ENCODE measurements at regions not wholly inside any gene's neighbourhood (a gene's known extent, or its start where the extent isn't known, plus 50 kb on each side); places are given as distances from the start of the nearest gene placed in this dataset.

GRCh38 chr5:173711466-173711865 lies 95.0 kb upstream of the BOD1 start:
- TF ChIP-seq, protein P1, sequence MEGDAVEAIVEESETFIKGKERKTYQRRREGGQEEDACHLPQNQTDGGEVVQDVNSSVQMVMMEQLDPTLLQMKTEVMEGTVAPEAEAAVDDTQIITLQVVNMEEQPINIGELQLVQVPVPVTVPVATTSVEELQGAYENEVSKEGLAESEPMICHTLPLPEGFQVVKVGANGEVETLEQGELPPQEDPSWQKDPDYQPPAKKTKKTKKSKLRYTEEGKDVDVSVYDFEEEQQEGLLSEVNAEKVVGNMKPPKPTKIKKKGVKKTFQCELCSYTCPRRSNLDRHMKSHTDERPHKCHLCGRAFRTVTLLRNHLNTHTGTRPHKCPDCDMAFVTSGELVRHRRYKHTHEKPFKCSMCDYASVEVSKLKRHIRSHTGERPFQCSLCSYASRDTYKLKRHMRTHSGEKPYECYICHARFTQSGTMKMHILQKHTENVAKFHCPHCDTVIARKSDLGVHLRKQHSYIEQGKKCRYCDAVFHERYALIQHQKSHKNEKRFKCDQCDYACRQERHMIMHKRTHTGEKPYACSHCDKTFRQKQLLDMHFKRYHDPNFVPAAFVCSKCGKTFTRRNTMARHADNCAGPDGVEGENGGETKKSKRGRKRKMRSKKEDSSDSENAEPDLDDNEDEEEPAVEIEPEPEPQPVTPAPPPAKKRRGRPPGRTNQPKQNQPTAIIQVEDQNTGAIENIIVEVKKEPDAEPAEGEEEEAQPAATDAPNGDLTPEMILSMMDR (IDR thresholded peaks at IDR 0.05): no peak
- no peak for TF ChIP-seq POLR2AphosphoS5 (IDR thresholded peaks at IDR 0.05)
- no peak for TF ChIP-seq POLR2A (IDR thresholded peaks at IDR 0.05)
- TF ChIP-seq EP300 (IDR thresholded peaks at IDR 0.05): no peak

All from upper lobe of left lung (tissue), 4 donors.